GM19240 (cell line): ENCODE measurements at regions not wholly inside any gene's neighbourhood (a gene's known extent, or its start where the extent isn't known, plus 50 kb on each side); places are given as distances from the start of the nearest gene placed in this dataset.
A peak's percentile ranks its signal among the peaks of the same experiment; 100 is the strongest.

Source experiments
- DNase-seq: peaks from one replicate; pipeline ENCODE4 v3.0.0; 2011; ENCODE audit warnings: low spot score; ENCODE audit not compliant: insufficient read length

DNA sequence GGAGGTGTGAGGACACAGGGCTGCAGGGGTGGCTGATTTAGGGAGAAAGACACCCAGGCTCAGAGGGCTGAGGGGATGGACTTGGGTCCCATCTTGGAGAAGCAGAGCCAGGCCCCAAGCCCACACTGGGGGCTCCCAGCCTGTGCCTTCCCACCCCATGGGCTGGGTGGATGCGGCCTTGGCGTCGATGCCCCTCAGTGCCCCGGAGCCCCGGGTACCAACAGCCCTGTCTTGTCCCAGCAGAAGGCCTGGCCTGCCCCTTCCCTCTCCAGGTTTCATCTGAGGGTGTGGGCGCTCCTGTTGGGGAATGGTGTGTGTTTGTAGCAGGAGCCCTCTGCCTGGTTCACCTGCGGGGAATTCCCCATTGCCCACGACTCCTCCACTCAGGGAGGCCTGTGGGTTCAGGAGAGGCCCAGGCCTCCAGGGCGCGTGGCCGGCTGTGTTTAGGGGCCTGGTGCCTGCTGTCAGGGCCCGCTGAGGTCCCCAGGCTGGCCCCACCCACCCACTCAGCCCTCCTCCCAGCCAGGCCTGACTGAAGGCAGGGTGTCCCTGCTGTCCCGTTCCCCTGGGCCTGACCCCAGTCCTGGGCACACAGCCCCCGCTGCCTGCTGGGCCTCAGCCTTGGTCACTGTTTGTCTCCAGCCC, 51.1 kb upstream of the BEGAIN start:
- DNase-seq = no peak

DNA sequence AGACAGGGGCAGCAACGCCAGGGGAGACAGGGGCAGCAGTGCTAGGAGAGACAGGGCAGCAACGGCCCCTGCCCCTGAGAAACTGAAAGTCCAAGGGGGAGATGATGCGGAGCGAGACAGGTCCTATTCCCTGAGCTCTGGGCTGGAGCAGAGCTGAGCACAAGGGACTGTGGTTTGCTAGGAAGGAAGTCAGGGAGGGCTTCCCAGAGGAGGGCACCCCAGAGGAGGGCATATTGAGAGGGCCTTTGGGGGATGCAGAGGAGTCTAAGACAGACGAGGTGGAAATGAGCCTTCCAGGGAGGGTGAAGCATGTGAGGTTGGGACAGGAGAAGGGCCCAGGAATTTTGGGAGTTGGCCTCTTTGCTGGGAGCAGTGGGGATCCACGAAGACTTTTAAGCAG, 52.1 kb upstream of the BEGAIN start:
- DNase-seq = no peak

DNA sequence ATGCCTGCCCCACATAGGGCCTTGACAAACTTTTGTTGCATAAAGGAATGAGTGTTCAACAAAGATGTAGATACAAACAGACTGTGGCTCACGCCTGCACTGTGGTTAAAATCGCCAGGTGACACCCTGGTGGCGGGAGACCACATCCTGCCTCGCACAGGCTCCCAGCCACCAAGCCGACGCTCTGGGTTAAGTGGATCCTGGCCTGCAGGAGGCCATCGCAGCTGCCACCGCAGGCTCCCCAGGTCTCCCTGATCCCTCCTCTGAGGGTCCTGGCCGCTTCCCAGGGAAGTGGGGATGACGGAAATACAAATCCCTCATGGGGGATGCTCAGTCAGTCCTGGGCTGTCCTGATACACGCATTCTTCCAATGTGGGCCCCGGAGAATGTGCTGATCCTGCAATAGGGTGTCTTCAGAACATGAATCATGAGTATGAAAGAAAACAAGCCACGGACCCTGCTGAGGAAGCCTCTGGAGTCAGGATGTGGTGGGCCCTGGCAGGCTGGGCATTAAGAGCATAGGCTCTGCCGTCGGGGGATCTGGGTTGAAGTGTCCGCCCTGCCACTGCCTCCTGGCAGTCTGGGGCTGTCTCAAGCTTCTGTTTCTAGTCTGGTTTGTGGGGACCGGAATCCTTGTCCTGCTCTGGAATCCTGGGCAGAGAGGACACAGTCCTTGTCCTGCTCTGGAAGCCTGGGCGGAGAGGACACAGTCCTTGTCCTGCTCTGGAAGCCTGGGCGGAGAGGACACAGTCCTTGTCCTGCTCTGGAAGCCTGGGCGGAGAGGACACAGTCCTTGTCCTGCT, 53.5 kb upstream of the BEGAIN start:
- DNase-seq = peak; percentile 52

DNA sequence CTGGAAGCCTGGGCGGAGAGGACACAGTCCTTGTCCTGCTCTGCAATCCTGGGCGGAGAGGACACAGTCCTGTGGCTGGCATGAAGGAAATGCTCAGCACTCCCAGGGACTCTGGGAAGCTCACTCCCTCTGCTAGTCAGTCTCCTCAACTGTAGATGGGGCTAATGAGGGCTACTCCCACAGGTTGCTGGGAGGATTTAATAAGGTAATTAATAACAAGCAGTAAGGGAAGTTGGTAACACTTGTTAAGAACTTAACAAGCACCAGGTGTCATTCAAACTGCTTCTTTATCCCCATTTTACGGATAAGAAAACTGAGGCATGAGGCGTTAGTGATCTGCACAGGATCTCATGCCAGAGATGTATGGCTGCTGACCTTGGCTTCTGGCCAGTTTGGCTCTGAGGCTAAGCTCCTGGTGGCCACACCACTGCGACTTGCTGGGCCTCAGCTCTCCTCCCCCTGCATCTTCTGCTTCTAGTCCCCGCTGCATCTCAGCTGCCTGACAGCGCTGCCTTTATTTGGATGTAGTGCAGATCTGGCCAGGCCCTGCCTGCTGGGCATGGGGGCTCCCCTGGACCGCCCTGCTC, 54.1 kb upstream of the BEGAIN start:
- no peak for DNase-seq

DNA sequence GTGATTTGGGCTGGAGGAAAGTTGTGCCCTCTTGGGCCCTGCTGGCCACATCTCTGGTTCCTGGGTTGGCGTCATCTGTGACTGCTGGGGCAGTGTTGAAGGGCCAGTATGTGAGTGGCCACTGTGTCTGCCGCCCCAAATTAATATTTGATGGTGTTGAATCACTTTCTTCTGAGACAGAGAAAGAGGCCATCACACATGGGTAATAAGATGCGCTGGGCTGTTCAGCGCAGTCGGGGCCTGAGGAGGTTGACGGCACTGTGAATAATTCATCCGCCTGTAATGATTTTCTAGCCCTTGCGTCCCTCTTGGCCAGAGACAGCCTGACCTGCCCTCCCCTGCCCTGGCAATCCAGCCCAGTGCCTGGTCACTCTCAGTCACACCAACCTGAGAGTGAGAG, 56.2 kb upstream of the BEGAIN start:
- no peak for DNase-seq

DNA sequence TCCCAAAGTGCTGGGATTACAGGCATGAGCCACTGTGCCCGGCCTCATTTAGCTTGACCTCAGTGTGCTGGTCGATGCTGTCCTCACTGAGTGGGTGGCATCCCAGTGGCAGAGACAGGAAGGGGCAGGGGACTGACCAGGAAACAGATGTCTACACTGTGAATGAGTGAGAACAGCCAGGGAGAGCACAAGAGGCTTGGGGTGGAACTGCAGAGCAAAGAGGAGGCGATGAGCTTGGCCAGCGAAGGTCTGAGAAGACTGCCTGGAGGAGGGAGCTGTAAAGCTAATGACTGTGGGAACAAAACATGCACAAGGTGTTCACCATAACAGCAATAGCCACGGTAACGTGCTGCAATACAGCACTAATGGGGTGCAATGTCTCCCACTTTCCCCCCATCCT, 57.2 kb upstream of the BEGAIN start:
- DNase-seq = no peak

DNA sequence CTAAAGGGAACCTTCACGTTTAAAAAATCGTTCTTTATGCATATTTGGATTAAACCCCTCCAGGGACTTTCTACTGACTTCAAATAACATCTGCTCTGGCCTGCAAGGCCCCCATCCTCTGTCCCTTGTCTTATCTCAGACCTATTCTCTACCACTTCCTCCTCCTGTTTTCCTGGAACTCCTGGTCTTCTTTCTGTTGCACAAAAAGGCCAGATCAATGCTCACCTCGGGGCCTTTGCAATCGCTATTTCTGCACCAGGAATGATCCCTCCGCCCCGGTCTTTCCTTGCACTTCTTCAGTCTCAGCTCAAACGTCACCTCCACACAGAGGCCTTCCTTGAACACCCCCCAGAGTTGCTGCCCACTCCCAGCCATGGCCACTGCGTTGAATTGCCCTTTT, 57.6 kb upstream of the BEGAIN start:
- no peak for DNase-seq

DNA sequence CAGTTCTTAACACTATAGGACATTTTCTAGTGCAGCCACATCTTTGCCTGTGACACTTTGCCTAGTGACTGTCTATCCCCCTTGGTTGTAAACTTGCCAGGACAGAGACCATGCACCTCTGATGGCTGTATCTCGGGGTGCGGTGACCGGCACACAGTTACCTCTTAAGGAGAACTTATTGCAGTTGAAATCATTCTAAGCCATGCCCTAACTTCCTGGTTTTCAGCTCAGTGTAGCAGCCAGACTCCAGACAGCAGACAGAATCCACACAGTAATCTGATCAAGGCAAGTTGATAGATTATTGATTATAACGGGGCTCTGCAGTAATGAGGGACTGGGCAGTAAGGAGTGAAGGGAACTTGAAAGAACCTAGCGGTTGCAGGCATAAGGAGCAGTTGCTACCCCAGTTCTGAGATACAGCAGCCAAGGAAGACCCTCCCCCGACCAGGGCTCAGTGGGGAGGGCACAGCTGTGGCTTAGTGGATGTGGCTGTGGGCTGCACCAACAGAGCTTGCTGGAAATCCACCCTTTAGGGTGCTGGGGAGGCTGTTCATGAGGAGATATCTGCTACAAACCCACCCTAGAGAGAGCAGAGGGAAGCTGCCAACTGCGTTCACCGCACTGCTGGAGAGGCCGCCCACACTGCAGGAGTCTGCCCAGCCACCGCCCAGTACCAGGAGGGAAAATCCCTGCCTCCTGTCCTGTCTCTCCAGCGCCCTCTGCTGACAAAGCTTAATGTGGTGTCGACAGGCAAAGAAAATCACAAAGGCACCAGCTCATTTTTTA, 58.2 kb upstream of the BEGAIN start:
- peak; percentile 90 for DNase-seq

DNA sequence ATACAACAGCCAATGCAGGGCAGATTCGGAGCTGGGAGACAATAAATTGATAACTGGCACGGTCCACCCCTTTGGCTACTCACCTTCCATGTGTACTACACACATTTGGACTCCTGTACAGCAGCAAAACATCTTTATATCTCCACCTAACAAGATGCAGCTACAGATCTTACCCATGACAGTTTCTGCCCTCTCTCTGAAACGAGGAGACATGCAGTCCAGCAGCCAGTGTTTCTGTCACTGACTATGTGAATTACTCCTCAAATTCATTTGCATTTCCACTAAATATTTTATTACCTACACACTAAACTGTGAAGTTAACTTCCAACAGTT, 58.7 kb upstream of the BEGAIN start:
- DNase-seq = no peak

DNA sequence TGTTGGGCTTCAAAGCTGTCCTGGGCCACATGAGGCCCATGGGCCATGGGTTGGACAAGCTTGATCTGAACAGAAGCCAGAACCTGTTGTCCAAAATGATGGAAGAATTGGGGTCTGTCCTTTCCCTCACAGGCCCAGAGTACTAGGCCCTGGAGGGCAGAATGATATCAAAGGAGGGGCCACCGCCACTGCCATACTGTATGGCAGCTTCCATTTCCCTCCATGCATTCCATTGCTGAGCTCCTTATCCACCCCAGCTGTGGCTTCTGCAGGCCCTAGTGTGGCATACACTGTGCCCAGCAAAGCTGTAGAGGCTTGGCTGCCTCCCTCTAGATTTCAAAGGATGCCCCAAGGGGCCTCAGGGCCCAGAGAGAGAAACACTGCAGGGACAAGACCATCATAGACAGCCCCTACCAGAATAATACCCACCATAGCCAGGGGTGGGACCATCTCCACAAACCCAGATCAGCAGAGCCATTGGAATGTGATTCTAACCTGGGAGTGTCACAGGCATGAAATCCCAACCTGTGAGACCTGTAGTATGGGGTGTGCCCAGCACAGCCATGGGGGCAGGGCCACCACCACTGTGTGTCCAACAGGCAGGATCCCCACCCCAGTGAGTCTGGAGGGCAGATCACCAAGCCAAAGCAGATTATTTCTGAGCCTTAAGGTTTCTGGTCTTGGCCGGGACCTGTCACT, 61.4 kb upstream of the BEGAIN start:
- no peak for DNase-seq

DNA sequence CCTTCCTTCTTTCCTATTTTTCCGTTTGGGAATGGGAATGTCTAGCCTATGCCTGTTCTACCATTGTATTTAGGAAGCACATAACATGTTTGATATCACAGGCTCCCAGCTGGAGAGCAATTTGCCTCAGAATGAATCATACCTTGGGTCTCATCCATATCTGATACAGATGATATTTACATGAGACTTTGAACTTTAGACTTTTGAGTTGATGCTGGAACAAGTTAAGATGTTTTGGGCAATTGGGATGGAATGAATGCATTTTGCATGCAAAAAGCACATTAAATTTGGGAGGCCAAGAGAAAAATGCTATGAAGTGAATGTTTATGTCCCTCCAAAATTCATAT, 61.9 kb upstream of the BEGAIN start:
- no peak for DNase-seq

DNA sequence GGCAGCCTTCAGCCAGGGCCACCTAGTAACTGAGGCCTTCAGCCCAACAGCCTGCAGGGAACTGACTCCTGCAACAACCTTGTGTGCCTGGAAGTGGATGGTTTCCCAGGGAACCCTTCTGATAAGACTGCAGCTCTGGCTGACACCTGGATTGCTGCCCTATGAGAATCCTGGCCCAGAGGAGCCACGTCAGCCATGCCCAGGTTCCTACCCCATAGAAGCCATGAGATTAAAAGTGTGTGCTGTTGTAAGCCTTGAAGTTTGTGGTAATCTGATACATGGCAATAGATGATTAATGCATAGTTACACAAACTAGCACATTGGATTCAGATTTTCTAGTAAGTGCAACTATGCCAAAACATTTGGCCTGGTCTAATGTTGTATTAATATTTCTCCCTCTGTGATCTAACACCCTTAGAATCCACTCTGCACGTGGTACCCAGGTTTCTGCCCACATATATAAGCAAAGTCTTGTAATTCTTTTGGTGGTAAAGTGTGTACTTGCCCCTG, 64.8 kb upstream of the BEGAIN start:
- DNase-seq = no peak

DNA sequence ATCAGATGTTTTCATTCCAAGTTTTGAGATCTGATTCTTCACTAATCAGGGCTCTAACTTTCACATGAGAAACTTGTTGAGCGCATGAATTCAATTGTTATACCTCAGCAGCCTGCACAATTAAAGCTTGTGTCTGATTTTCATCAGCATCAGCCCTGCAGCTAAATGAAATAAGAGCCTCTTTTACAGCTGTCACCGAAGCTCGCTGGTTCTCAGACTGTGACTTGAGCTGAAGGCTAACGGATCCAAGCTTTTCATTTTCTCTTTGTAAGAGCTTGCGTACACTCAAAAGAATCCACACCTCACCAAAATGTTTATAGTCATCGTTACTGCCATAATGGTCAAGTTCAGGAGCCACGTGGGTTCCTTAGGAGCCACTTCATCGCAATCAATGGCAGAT, 65.5 kb upstream of the BEGAIN start:
- no peak for DNase-seq

DNA sequence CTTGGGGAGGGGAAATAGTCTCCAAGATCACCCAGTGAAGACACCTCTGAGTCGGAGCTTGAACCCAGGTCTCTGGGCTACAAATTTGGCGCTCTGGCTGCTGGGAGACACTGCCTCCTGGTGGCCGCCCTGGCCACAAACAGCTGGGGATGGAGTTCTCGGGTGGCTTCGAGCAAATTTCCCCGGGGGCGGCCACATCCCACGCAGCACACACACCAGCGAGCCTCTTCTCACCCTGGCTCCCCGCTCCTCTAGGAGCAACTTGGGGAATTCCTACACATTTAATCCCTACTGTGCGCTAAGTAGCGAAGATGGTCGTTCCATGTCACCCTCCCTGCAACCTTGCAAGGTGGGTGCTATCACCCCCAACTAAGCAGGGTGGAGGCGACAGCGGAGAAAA, 66.2 kb upstream of the BEGAIN start:
- DNase-seq = no peak

DNA sequence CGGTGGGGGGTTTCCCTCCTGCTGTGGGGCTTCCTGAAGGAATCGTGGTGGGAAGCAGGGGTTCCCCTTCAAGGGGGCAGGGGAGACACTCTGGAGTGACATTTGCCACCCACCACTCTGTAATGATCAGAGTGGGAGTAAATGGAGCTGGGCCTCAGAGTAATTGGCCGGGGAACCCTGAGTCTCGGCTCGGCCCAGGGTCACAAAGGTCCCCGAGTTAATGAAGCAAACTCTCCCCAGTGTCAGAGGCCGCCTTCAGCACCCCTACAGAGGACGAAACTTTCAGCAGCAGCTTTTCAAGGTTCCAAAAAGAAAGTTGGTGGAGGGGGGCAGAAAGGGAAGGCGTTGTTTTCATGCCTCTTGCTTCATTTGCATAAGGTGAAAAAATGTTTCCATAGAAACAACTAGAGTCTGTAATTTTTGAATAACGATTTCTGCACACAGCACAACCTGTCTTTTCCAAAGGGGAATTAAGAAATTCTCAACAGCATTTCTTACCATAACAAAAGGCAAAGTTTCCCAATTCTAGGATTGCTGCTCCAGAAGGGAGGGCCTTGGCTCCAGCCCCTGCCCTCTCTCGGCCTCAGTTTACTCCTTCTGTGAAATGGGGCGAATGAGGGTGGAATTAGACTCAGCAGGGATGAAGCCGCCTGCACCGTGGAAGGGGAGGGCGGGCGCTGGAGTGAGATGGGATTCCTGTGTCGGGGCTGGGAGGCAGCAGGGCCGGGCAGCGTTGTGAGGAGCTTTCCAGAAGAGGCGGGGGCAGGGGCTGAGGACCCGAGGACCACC, 67.0 kb upstream of the BEGAIN start:
- DNase-seq = no peak

DNA sequence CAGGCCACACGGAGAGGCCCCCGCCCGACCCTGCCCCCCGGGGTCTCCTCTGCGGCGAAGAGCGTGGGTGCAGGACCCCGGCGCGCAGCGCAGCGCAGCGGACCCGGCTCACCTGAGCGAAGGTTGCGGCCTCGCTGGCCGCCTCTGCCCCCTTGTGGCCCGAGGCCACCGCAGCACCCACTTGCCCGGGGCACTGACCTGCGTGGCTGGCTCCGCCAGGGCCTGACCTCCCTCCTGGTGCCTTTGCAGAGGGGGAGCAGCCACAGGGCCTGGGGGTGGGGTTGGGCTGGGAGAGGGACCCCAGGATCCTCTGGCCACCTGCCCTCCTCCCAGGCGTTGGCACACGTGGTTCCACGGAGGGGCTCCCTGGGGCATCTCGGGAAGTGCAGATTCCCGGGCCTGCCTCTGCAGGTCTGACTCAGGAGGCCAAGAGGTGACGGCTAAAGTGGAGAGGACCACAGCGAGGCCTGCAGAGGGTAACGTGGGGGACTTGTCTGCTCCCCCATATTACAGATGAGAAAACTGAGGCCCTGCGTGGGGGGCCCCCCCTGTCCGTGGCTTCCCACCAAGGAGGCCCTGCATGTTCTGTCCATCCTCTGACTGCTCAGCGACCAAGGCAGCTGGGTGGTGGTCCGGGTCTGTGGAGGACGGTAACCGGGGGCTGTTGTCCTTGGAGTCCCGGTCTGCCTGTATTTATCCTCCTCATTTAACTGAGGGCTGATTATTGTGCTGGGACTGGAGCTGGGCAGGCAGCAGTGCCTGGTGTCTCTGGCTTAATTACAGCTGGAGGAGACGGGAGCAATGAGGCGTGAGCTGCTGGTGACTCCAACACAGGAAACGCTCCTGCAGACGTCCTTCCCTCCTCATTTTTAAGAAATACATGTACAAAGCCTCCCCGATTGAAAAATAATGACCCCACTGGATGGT, 67.9 kb upstream of the BEGAIN start:
- DNase-seq = no peak

DNA sequence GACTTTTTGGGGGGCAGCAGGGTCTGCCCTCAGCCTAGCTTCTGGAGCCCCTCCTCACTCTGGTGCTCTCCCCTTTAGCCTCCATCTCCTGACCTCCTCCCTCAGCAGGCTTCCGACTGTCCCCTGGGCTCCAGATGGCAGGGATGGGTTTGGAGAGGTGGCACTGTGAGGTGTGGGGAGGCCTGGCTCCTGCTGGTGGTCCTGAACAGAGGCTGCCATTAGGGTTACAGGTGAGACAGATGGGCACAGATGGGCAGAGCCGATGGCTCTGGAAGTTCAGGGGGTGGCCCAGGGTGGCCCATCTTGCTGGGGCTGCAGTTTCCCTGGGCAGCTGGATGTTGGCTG, 68.5 kb upstream of the BEGAIN start:
- DNase-seq = no peak

DNA sequence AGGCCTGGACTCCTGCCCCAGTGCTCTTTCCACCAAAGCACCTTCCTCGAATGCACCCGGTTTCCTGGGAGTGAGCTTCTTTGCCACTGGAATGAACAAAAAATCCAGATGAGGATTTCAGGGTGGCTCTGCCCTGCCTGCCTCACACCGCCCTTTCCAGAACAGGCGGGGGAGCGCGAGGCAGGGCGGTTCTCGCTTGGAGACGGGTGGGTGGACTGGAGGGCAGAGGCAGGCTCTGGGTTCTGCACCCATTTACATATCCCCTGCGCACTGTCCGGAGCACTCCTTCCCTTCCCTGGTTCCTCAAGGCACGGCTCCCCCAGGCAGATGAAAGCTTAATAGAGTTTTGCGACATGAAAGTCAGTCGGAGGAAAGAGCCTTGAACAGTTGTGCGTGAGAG, 69.7 kb upstream of the DLK1 start:
- DNase-seq = no peak

DNA sequence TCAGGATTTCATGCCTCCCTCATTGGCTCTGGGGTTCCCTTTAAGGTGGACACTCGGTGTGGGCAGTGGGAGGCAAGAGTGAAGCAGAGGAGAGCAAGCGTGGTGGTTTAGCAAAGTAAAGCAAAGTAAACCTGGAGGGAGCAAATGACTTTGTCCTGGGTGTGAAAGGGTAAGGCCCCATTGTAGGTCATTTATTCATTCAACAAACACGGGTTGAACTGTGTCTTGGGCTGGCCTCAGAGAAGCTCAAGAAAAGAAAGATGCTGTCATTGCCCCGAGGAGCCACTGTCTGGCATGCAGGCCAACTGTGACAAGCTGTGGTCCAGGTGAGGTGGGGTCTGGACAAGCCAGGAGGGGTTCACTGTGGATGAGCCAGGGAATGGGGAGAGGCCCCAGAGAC, 68.9 kb upstream of the DLK1 start:
- no peak for DNase-seq
